ENCODE measurements at regions not wholly inside any gene's neighbourhood (a gene's known extent, or its start where the extent isn't known, plus 50 kb on each side); places are given as distances from the start of the nearest gene placed in this dataset.
A peak's percentile ranks its signal among the peaks of the same experiment; 100 is the strongest.

DNA sequence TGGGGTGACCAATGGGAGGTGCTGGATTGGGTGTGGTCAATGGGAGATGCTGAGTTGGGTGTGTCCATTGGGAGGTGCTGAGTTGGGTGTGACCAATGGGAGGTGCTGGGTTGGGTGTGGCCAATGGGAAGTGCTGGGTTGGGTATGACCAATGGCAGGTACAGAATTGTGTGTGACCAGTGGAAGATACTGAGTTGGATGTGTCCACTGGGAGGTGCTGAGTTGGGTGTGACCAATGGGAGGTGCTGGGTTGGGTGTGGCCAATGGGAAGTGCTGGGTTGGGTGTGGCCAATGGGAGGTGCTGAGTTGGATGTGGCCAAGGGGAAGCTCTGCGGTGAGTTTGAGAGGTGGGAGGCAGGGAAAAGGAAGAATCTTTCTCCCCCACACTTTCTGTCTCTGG is 250.0 kb upstream of the PROK2 start:
- Histone ChIP-seq H4K8ac (ENCODE audit: extremely low read depth, insufficient read depth, low read length) (no peak overlapping the region), H3K4me2 (ENCODE audit: insufficient read depth in 1 of 2, low read depth in 2 of 2, low read length in 2 of 2) (no peak overlapping the region), H3K9me3 (ENCODE audit: insufficient read depth in 2 of 2, low read depth in 1 of 2, low read length in 1 of 2) (no peaks in the 10 kb centered on the region), H2AFZ (ENCODE audit: low read length) (no peak overlapping the region), H3K18ac (ENCODE audit: extremely low read depth, low read length) (no peak overlapping the region), H3K56ac (replicated peaks; ENCODE audit: insufficient read length, low read depth, low read length) (no peak overlapping the region), H3K23me2 (ENCODE audit: low read depth, low read length) (no peaks in the 10 kb centered on the region), H2AK5ac (ENCODE audit: low read depth, low read length) (no peak overlapping the region), H2BK5ac (ENCODE audit: low read depth, low read length) (no peak overlapping the region), H3K4me3 (ENCODE audit: extremely low read depth in 1 of 4, insufficient read depth in 2 of 4, low read depth in 3 of 4, low read length in 4 of 4) (no peak overlapping the region), H2BK120ac (replicated peaks; ENCODE audit: low read depth, low read length) (no peak overlapping the region), H3K4ac (replicated peaks; ENCODE audit: insufficient read length, low read depth, low read length) (no peak overlapping the region), H3K9ac (replicated peaks in 1 of 4; ENCODE audit: extremely low read depth in 1 of 4, low read depth in 3 of 4, low read length in 3 of 4) (no peak overlapping the region), H4K91ac (replicated peaks; ENCODE audit: insufficient read length, low read length) (no peak overlapping the region), H3K23ac (ENCODE audit: insufficient read length) (no peak overlapping the region), H4K5ac (ENCODE audit: insufficient read length, low read depth, low read length) (no peak overlapping the region), H3K27ac (ENCODE audit: low read depth, low read length) (no peak overlapping the region), H3K36me3 (ENCODE audit: control insufficient read depth in 2 of 4, insufficient read depth in 4 of 4, low read length in 3 of 4) (no peaks in the 10 kb centered on the region), H3K14ac (ENCODE audit: insufficient read length) (no peak overlapping the region), H4K20me1 (replicated peaks in 1 of 2; ENCODE audit: control insufficient read depth in 1 of 2, insufficient read depth in 2 of 2, low read length in 2 of 2) (no peaks in the 10 kb centered on the region), H3K79me1 (ENCODE audit: low read depth, low read length) (no peaks in the 10 kb centered on the region), H3K79me2 (ENCODE audit: control insufficient read depth in 1 of 2, insufficient read depth in 2 of 2, low read length in 2 of 2) (no peaks in the 10 kb centered on the region), H2BK20ac (ENCODE audit: low read length) (0 out of 2 replicates have a peak overlapping the region, but pooled peaks have one; percentile 32), H3K4me1 (replicated peaks in 1 of 4; ENCODE audit: control insufficient read depth in 3 of 4, insufficient read depth in 4 of 4, low read length in 3 of 4) (peaks cover 0 to 2% (median under 1%) of the 10 kb centered on the region in 4 experiments; a peak in 1 of 7 replicates), H3K27me3 (replicated peaks in 1 of 4; ENCODE audit: control insufficient read depth in 3 of 4, extremely low read depth in 1 of 4, insufficient read depth in 3 of 4, low read length in 3 of 4) (no peaks in the 10 kb centered on the region), H2BK12ac (ENCODE audit: low read depth, low read length) (no peak overlapping the region), H2BK15ac (ENCODE audit: low read length) (no peak overlapping the region)
- ChIA-PET CTCF (ENCODE audit: partially characterized antibody) (interaction anchor here (0.8 to 0.9 kb wide), 2 partner anchors 57 to 63 kb away, joined by 3 to 4 read pairs; no protein-coding TSS in a partner anchor), POLR2A (ENCODE audit: partially characterized antibody) (no interaction called here)
- FAIRE-seq = no peak
- no peak for DNase-seq (ENCODE audit: low read depth in 1 of 2, low spot score in 2 of 2)
- 87% methylated on average over 1 of the region's 1 CpG; no CpG with 5 or more reads in 1 of the 2 experiments for WGBS, 2 experiments (ENCODE audit: extremely low coverage in 1 of 2, insufficient coverage in 1 of 2, insufficient read length in 1 of 2, insufficient replicate concordance in 2 of 2, low coverage in 1 of 2, low lambda C conversion rate in 2 of 2, missing lambda C conversion rate in 1 of 2)
- TF ChIP-seq FOSL1 (IDR thresholded peaks at IDR 0.05; ENCODE audit: insufficient read depth, low read depth, low read length) = no peak
- TF ChIP-seq KDM5A (IDR thresholded peaks at IDR 0.05; ENCODE audit: low read length) = no peak
- TF ChIP-seq JUND (IDR thresholded peaks at IDR 0.05; ENCODE audit: low read length) = no peak
- TF ChIP-seq SP4 (IDR thresholded peaks at IDR 0.05; ENCODE audit: low read length) = no peak
- TF ChIP-seq EZH2 (IDR thresholded peaks at IDR 0.05; ENCODE audit: low read depth, low read length, severe bottlenecking) = no peak
- no peak for TF ChIP-seq SP1 (IDR thresholded peaks at IDR 0.05; ENCODE audit: low read depth, low read length)
- no peak for TF ChIP-seq CHD1 (IDR thresholded peaks at IDR 0.05; ENCODE audit: low read depth, low read length)
- TF ChIP-seq KDM4A (IDR thresholded peaks at IDR 0.05; ENCODE audit: low read depth, low read length, severe bottlenecking) = no peak
- no peak for TF ChIP-seq GABPA (IDR thresholded peaks at IDR 0.05; ENCODE audit: borderline replicate concordance, insufficient read depth, low read length)
- no peak for TF ChIP-seq NRF1 (IDR thresholded peaks at IDR 0.05; ENCODE audit: low read depth, low read length)
- TF ChIP-seq RNF2 (IDR thresholded peaks at IDR 0.05; ENCODE audit: borderline replicate concordance, low read depth, low read length, missing control alignments, poor library complexity, severe bottlenecking) = no peak
- TF ChIP-seq, protein P1, sequence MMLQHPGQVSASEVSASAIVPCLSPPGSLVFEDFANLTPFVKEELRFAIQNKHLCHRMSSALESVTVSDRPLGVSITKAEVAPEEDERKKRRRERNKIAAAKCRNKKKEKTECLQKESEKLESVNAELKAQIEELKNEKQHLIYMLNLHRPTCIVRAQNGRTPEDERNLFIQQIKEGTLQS (IDR thresholded peaks at IDR 0.05; ENCODE audit: insufficient read depth, low read depth, low read length) = no peak
- no peak for TF ChIP-seq BACH1 (IDR thresholded peaks at IDR 0.05; ENCODE audit: low read length)
- TF ChIP-seq MAFK (IDR thresholded peaks at IDR 0.05; ENCODE audit: low read depth, low read length) = no peak

All from H1 (cell line).